Mesothelial cell of epicardium (in vitro differentiated cells): ENCODE measurements at regions not wholly inside any gene's neighbourhood (a gene's known extent, or its start where the extent isn't known, plus 50 kb on each side); places are given as distances from the start of the nearest gene placed in this dataset.

Experiments used
- DNase-seq, 2 experiments: peaks; one replicate each; pipeline ENCODE4 v3.0.0; 2021; ENCODE audit warnings: low spot score in 2 of 2; ENCODE audit not compliant: unreplicated experiment in 2 of 2
- H3K27ac Mint-ChIP-seq: 2 replicates; pipeline ENCODE4 v1.8.0; 2021; ENCODE audit warnings: mixed read lengths
- H3K27me3 Mint-ChIP-seq: 2 replicates; pipeline ENCODE4 v1.8.0; 2021; ENCODE audit warnings: low read depth, mixed read lengths
- H3K36me3 Mint-ChIP-seq: 2 replicates; pipeline ENCODE4 v1.8.0; 2021; ENCODE audit warnings: mixed read lengths
- H3K4me1 Mint-ChIP-seq: 2 replicates; pipeline ENCODE4 v1.8.0; 2021; ENCODE audit warnings: mixed read lengths
- H3K4me3 Mint-ChIP-seq: 2 replicates; pipeline ENCODE4 v1.8.0; 2021; ENCODE audit warnings: mild to moderate bottlenecking, moderate library complexity, mixed read lengths
- H3K9me3 Mint-ChIP-seq: 2 replicates; pipeline ENCODE4 v1.8.0; 2021; ENCODE audit warnings: mixed read lengths
- TF ChIP-seq, protein P1 (sequence below): fragments of 200-600 bp; sonication (generic); IDR thresholded peaks from one replicate; pipeline ENCODE4 v1.5.0; 2021; ENCODE audit warnings: antibody characterized with exemption; ENCODE audit not compliant: unreplicated experiment

DNA sequence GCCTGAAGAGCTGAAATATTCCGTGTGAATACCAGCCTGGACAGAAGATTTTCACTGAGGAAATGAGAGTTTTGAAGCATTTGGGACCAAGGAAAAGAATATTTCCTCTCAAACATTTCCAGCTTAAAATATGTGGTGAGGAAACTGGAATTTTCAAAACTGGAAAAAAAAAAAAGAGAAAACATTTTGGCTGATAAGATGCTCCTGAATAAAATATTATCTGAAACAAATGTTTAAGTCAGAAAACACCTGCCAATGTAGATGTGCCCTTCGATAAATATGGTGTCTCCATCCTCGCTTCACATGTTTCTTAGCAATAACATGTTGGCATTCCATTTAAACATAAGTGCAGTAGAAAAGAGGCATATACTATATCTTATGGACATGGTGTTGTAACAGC lies 567.0 kb downstream of the PRKD1 start:
- H3K4me1 Mint-ChIP-seq: no peaks in the 10 kb centered on the region
- H3K36me3 Mint-ChIP-seq: no peaks in the 10 kb centered on the region
- H3K27me3 Mint-ChIP-seq: peaks cover 18% of the 10 kb centered on the region
- TF ChIP-seq, protein P1, sequence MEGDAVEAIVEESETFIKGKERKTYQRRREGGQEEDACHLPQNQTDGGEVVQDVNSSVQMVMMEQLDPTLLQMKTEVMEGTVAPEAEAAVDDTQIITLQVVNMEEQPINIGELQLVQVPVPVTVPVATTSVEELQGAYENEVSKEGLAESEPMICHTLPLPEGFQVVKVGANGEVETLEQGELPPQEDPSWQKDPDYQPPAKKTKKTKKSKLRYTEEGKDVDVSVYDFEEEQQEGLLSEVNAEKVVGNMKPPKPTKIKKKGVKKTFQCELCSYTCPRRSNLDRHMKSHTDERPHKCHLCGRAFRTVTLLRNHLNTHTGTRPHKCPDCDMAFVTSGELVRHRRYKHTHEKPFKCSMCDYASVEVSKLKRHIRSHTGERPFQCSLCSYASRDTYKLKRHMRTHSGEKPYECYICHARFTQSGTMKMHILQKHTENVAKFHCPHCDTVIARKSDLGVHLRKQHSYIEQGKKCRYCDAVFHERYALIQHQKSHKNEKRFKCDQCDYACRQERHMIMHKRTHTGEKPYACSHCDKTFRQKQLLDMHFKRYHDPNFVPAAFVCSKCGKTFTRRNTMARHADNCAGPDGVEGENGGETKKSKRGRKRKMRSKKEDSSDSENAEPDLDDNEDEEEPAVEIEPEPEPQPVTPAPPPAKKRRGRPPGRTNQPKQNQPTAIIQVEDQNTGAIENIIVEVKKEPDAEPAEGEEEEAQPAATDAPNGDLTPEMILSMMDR: no peak
- DNase-seq: no peak
- no peak overlapping the region for H3K27ac Mint-ChIP-seq
- H3K4me3 Mint-ChIP-seq: no peak overlapping the region
- H3K9me3 Mint-ChIP-seq: peaks cover 6% of the 10 kb centered on the region

DNA sequence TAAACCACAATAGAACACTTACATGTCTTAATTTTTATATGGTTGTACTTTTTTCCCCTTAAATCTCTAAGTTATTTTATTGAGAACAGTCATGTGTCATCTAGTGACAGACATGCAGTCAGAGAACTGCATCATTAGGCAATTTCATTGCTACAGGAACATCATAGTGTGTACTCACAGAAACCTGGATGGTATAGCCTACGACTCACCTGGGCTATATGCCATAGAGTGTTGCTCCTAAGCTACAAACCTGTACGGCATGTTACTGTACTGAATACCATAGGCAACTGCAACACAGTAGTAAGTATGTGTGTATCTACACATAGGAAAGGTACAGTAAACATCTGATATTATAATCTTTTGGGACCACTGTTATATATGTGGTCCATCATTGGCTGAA lies 557.6 kb downstream of the PRKD1 start:
- peaks cover 4% of the 10 kb centered on the region for H3K9me3 Mint-ChIP-seq
- H3K36me3 Mint-ChIP-seq: no peaks in the 10 kb centered on the region
- no peak overlapping the region for H3K27ac Mint-ChIP-seq
- no peak for DNase-seq
- no peaks in the 10 kb centered on the region for H3K4me1 Mint-ChIP-seq
- H3K4me3 Mint-ChIP-seq: no peak overlapping the region
- TF ChIP-seq, protein P1: no peak
- H3K27me3 Mint-ChIP-seq: peaks cover 13% of the 10 kb centered on the region

DNA sequence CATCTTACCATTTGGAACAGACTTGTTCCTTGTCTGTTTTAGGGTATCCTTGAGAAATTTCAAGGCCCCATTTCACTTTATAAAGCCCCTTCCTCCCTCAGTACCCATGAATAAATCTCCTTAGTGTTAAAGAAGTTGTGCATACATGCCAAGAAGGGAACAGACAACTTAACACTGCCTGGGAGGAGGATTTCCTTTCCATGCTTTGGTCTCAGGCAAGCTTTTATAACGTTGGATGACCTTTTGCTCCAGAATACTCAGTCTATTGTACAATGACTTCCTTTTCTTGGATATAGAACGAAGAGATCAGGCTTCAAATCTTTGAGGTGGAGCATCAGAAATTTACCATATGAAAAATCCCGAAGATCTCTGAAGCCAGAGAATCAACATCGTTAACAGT lies 551.4 kb downstream of the PRKD1 start:
- no peak overlapping the region for H3K4me3 Mint-ChIP-seq
- H3K27me3 Mint-ChIP-seq: peaks cover 13% of the 10 kb centered on the region
- H3K9me3 Mint-ChIP-seq: no peaks in the 10 kb centered on the region
- TF ChIP-seq, protein P1: no peak
- no peak for DNase-seq
- no peaks in the 10 kb centered on the region for H3K4me1 Mint-ChIP-seq
- no peaks in the 10 kb centered on the region for H3K36me3 Mint-ChIP-seq
- no peak overlapping the region for H3K27ac Mint-ChIP-seq

DNA sequence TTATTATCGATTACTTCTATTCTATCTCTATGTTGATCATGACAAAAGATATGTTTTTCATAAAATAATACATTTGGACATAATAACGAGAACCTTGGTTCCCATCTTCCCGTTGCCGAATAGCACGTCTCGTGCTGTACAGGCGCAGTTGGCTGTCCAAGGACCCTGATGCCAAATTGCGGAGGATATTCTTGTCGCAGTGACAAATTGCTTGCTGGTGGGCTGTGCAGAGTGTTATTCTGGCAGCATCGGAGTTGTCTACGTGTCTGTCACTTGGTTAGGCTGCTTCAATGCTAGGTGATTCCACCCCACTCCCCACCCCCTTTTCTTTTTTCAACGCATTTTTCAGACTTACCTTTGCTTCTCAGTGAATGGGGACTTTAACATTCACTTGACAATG lies 546.8 kb downstream of the PRKD1 start:
- no peak overlapping the region for H3K4me3 Mint-ChIP-seq
- TF ChIP-seq, protein P1: no peak
- H3K4me1 Mint-ChIP-seq: no peaks in the 10 kb centered on the region
- no peak for DNase-seq
- peaks cover 8% of the 10 kb centered on the region for H3K27me3 Mint-ChIP-seq
- H3K9me3 Mint-ChIP-seq: no peaks in the 10 kb centered on the region
- H3K27ac Mint-ChIP-seq: no peak overlapping the region
- no peaks in the 10 kb centered on the region for H3K36me3 Mint-ChIP-seq

DNA sequence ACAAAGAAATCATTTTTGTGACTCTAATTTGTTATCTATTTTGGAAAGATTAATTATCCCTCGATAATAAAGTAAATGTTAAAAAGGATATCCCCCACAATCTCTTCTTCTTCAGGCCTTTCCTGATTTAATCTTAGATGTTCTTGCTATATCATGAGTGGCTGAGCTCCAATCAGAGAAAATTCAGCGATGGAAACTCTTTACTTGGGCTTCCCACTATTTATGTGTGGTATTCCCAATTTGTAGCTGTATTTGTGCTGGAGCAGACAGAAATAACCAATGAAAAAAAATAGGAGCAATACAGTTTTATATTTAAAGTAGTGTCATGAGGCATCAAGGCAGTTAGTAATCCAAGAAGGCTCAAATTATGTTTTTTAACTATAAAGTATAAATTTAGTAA lies 539.1 kb downstream of the PRKD1 start:
- peaks cover 32% of the 10 kb centered on the region for H3K27me3 Mint-ChIP-seq
- H3K4me1 Mint-ChIP-seq: no peaks in the 10 kb centered on the region
- DNase-seq: no peak
- no peaks in the 10 kb centered on the region for H3K9me3 Mint-ChIP-seq
- H3K27ac Mint-ChIP-seq: no peak overlapping the region
- no peaks in the 10 kb centered on the region for H3K36me3 Mint-ChIP-seq
- no peak overlapping the region for H3K4me3 Mint-ChIP-seq
- TF ChIP-seq, protein P1: no peak

DNA sequence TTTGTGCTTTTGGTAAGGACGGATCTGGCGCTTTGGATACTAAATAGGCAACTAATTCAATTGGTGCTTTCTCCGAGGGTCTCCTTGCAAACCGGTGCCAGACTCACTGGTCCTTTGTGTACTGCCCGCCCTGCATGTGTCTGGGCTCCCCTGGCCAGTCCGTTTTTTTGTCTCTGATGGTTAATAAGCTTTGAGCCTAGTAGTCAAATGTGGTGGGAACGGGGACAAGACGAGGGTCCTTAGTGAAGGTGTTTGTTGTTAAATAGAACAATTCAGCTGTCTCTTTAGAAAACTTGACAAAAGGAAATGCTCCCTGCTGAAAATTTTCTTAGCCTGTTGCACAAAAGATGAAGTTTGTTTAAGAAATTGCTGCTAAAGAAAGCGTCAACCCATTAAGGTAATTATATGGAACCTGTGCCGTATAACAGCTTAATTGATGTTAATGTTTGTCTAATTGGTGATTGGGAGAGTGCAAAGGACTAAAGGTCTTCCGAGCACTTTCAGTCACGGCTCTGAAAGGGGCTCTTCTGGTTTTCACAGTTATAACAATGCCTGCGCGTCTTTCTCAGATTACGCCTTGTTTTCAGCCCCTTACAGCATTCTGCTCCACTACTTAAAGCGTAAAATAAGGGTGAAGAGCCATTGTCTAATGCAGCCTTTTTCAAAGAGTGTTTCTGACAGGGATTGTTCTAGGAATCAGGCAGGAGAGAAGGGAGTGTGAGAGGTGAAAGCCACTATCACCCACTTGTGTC lies 537.4 kb downstream of the PRKD1 start:
- DNase-seq: no peak
- H3K4me3 Mint-ChIP-seq: no peak overlapping the region
- no peak overlapping the region for H3K27ac Mint-ChIP-seq
- H3K9me3 Mint-ChIP-seq: no peaks in the 10 kb centered on the region
- H3K36me3 Mint-ChIP-seq: no peaks in the 10 kb centered on the region
- H3K4me1 Mint-ChIP-seq: no peaks in the 10 kb centered on the region
- peaks cover 32% of the 10 kb centered on the region for H3K27me3 Mint-ChIP-seq
- TF ChIP-seq, protein P1: no peak
